ENCODE measurements at regions not wholly inside any gene's neighbourhood (a gene's known extent, or its start where the extent isn't known, plus 50 kb on each side); places are given as distances from the start of the nearest gene placed in this dataset.
"Not testable (repeated sequence)": the region's sequence is repeated elsewhere in the genome, so short reads cannot be mapped to it uniquely, and the experiment has no call there.

DNA sequence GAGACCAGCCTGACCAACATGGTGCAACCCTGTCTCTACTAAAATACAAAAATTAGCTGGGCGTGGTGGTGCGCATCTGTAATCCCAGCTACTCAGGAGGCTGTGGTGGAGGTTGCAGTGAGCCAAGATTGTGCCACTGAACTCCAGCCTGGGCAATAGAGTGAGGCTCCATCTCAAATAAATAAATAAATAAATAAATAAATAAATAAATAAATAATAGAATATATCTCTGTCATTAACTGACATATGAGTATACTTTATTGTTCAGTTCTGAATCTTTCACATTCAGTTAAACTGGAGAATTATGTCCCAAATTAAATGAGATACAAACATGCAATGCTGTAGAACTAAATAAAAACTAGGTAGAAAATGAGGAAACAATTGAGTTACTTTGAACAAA lies 501.2 kb downstream of the PCDH11X start:
- TF ChIP-seq CTCF (IDR thresholded peaks at IDR 0.05); EZH2 (IDR thresholded peaks at IDR 0.05; ENCODE audit: borderline replicate concordance, insufficient read depth, low read depth, low read length, poor library complexity, severe bottlenecking): not testable (repeated sequence)
